Lower leg skin (tissue), 3 donors: ENCODE measurements at regions not wholly inside any gene's neighbourhood (a gene's known extent, or its start where the extent isn't known, plus 50 kb on each side); places are given as distances from the start of the nearest gene placed in this dataset.

ENCODE experiments used
- CTCF ChIP-seq, 3 donors: fragments of 450-650 bp; IDR thresholded peaks; one replicate each; pipeline ENCODE4 v1.5.1; 2016; ENCODE audit warnings: antibody characterized with exemption in 3 of 3, mild to moderate bottlenecking in 3 of 3, moderate library complexity in 2 of 3
- POLR2A ChIP-seq, 2 donors: fragments of 450-650 bp; IDR thresholded peaks; one replicate each; pipeline ENCODE4 v1.6.1; 2016 to 2017; ENCODE audit warnings: antibody characterized with exemption in 2 of 2, mild to moderate bottlenecking in 1 of 2, moderate library complexity in 1 of 2

DNA sequence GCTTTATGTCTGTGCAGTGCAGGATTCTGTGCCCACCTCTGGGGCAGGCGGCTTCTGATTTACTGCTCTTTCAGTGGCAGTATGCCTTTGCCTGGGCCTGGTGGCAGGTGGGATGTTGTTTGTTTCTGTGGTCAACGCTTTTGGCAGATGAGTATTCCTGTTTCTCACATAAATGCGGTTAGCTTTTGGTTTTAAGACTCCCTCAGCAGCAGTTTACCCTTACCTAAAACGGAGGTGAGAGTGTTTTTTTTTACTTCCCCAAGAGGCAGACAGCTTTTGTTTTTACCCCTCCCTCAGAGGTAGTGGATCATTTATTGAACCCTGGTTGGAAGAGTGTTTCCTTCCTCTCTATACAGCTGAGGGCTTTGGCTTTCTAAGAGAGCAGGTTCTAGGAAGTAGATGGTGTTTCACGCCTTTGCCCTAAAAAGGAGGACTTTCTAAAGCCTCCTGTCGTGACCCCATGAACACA, 134.1 kb upstream of the PLSCR5 start:
- TF ChIP-seq POLR2A (IDR thresholded peaks at IDR 0.05) (no peak), CTCF (IDR thresholded peaks at IDR 0.05) (no peak)
